GM21381 (cell line): ENCODE measurements at regions not wholly inside any gene's neighbourhood (a gene's known extent, or its start where the extent isn't known, plus 50 kb on each side); places are given as distances from the start of the nearest gene placed in this dataset.

ENCODE experiments used
- ATAC-seq: cut with Tn5 transposase; IDR thresholded peaks from one replicate; pipeline ENCODE4 v1.9.1; 2021; ENCODE audit warnings: mild to moderate bottlenecking, moderate library complexity; ENCODE audit not compliant: unreplicated experiment

DNA sequence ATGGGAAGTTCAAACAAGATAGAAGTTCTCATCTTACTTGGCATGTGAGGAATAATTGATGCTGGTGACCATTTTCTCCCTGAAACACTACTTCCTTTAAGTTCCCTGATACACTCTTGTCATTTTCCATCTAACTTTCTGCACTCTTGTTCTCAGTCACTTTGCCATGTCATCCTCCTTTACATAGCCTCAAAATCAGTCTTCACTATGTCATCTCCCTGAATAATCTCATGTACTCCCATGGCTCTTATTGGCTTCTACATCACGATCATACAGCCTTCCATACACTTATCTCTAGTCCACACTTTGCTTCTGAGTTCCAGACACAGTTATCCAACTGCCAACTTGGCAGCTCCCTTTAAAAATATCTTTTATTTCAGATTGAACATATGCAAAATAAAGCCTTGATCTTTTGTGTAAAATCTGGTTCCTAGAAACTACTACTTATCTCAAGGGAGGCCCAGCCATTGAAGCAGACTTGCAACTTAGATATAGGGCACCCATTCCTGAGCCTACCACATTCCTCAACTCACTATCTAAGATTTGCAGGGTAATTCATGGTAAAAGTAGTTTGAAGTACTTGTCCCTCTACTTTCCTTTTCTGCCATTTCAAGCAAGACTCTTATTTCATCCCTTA is 1070.2 kb upstream of the NXPH2 start:
- no peak for ATAC-seq

DNA sequence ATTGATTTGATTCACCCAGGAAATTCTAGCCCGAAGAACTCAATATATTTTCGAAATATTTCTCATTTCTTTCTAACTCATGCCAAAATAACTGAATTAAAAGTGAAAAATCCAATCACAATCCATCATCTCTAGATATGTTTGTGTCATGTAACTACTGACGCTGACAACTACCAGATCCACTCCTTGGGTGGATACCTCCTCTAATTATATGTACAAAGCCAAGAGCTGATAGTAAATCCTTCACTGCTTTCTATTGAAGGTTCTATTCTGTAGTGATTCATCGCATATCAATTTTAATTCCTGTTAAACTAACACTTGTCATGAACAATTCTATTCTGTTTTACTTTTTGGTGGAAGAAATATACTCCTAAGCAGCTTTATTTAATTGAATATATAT is 1056.6 kb upstream of the NXPH2 start:
- ATAC-seq, result no peak

GRCh38 chr2:139835101-139835500 is 1054.9 kb upstream of the NXPH2 start:
- ATAC-seq, result no peak

GRCh38 chr2:139828011-139828410 is 1047.8 kb upstream of the NXPH2 start:
- no peak for ATAC-seq

DNA sequence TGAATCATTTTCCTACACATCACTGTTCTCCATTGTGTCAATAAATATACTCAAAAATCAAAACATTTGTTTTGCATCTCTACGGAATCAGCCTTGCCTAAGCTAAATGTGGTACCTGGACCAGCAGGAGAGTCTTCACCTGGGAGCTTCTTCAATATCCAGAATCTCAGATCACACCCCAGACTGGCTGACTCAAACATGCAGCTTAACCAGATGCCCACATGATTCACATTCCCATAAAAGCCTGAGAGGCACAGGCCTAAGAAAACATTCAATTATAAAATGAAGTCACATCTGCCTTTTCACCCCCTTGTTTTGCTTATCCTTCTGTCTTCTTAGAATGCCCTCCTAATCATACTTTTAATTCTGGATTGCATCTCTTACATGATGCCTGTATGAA is 1045.5 kb upstream of the NXPH2 start:
- no peak for ATAC-seq

DNA sequence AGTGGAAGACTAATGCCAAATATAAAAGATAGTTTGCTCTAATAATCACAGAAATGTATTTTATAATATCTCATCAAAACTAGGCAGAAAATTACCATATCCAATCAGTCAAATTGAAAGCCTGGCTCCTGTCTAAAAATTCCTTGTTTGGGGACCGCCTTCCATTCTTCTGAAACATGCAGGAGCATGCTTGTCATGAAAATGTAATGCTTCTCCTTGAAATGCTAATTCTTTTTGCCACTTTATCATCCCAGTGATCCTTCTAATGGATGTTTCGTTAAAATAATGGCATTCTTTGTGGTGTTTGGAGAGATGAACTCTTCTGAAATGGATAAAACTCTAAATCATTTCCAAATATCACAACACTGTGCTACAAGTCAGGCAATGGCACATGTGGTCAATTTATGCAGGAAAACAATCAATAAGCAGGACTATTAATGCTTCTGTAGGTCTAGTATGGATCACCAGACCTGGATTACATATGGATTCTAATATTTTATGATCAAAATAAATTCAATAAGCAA is 1039.1 kb upstream of the NXPH2 start:
- no peak for ATAC-seq

- no peak for ATAC-seq
Measured at GRCh38 chr2:139814458-139814857, 1034.3 kb upstream of the NXPH2 start.

DNA sequence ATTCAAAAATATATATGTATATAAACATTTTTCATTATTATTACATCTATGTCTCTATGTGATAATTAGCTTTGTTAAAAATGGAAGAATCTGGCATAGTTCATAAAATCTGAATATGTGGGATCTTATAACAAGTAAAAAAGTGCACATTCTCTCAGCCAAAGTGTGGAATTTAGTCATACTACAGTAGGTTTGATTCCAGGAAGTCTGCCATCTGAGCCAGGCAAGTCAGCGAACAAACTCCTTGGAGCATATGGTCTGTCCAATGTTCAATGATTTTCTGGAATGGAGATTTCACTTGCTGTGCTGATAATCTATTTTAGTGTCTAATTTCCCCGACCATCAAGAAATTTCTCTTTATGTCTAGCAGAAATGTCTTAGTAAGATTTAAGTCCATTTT is 1033.2 kb upstream of the NXPH2 start:
- ATAC-seq, result no peak

DNA sequence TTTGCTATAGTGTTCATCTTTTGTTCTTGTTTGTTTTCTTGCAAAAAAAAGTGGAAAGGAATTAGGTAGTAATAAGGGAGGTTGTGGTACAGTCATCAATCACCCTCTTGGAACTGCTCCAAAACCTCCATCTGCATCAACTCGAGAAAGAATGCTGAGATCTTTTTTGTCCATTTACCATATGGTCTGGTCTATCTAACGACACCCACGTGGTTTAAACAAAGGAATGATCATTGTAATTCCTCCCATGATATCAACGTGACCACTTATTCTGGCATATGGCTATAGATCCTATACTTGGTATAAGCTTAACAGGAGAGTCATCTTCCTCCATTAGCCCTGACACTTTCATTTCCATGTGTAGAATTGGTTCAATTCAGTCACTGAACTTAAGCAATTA is 1025.3 kb upstream of the NXPH2 start:
- no peak for ATAC-seq

- ATAC-seq, result no peak
Measured at GRCh38 chr2:139798391-139798790, 1018.2 kb upstream of the NXPH2 start.

DNA sequence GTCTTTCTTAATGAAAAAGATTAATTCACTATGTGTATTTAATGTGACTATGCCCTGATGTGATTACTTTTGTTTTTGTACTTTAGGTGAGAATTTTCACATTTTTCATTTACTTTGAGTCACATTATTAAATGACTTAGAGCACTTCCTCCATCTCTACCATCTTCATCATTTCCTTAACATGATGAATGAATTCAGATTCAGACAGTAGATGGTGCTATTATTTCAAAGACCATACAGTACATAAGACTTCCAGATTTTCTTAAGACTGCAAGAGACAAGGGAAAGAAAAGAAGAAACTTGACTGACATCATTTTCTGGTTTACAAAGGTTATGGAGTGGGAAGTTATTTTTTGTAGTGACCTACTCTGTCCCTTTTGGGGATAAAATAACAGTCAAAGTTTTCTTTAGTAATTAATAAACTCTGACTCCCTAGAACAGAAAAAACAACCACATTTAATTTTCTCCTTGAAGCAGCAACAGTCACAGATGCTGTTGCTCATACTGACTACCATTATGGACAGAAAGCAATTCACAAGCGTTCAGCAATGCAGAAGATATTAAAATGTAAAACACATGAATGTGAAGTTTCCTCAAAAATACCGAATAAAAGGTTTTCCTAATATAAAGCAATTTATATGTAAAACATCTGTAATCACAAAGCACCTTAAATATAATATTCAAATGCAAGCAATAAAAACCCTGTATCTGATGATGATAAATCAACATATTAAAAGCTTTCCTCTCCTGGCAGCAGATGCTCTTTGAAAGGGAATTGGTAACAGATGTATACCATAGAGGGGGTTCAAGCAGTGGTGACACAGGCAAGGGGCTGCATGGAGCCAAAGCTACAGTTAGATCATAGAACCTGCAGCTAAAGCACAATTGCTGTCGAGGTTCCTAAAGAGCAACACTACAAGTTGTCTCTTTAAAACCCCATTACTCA is 1010.9 kb upstream of the NXPH2 start:
- no peak for ATAC-seq

- ATAC-seq, result no peak
Measured at GRCh38 chr2:139790136-139790535, 1009.9 kb upstream of the NXPH2 start.

GRCh38 chr2:139778732-139779131 is 998.5 kb upstream of the NXPH2 start:
- ATAC-seq, result no peak

DNA sequence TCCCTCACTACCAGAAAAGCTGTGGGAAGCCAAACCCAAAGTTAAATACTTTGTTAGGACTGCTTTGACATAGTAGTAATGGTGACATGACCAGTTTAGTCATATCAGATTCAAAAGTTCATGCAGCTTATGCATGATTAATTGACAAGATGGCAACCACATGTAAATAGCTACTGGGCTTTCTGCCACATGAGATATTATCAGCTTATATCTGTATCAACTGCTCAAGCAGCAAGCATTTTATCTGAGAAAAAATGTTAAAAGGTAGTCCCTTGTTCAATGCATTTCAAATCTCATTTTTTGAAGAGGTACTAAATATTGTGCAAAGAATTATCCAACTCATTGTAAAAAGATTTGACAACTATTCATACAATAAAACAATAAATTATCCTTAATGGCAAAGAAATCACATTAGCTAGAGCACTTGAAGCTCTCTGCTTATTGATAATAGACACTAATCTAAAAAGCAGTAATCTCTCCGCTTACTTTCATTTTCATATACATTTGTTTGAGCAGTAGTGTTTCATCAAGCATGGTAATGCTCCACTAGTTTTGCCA is 993.6 kb upstream of the NXPH2 start:
- ATAC-seq, result no peak

GRCh38 chr2:139769633-139770032 is 989.4 kb upstream of the NXPH2 start:
- no peak for ATAC-seq

- ATAC-seq, result no peak
Measured at GRCh38 chr2:139763705-139764104, 983.5 kb upstream of the NXPH2 start.

GRCh38 chr2:139759000-139759505 is 978.9 kb upstream of the NXPH2 start:
- no peak for ATAC-seq

- ATAC-seq, result no peak
Measured at GRCh38 chr2:139746901-139747300, 966.7 kb upstream of the NXPH2 start.

- no peak for ATAC-seq
Measured at GRCh38 chr2:139744273-139744672, 964.1 kb upstream of the NXPH2 start.

GRCh38 chr2:139742216-139743172 is 962.3 kb upstream of the NXPH2 start:
- ATAC-seq, result no peak
